ENCODE measurements at regions not wholly inside any gene's neighbourhood (a gene's known extent, or its start where the extent isn't known, plus 50 kb on each side); places are given as distances from the start of the nearest gene placed in this dataset.

DNA sequence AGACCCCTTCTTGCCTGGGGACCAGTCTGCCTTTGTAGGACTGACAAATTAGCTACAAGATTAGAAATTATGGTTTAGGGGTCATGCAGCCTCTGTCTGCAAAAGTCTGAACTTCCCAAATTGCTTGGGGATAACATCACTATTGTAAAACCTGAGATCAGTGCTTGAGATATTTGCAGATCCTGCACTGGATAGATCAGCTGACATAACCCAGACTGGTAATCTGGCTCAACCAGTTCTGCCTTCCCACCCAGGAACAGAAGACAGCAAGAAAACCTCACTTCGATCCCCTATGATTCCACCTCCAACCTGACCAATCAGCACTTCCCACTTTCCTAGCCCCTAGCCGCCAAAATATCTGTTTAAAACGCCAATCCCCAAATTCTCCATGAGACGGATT lies 202.8 kb upstream of the DIAPH2 start:
- TF ChIP-seq RAD21 (IDR thresholded peaks at IDR 0.05 in 1 of 2, conservative IDR thresholded peaks at IDR 0.05 in 1 of 2; ENCODE audit: low read depth in 2 of 2, low read length in 2 of 2) (no peak), POLR2A (IDR thresholded peaks at IDR 0.05; ENCODE audit: control extremely low read depth in 1 of 2, low read depth in 2 of 2, low read length in 2 of 2) (no peak), TCF12 (IDR thresholded peaks at IDR 0.05; ENCODE audit: low read depth, low read length) (no peak)
